Activated CD4-positive, alpha-beta T cell treated with anti-CD3 and anti-CD28 coated beads, Interleukin-2, amount 50 U/mL, for 16 hours (primary cell): ENCODE measurements at regions not wholly inside any gene's neighbourhood (a gene's known extent, or its start where the extent isn't known, plus 50 kb on each side); places are given as distances from the start of the nearest gene placed in this dataset.

Source experiments
- DNase-seq: peaks from one replicate; pipeline ENCODE4 v3.0.0-alpha.2; 2020

DNA sequence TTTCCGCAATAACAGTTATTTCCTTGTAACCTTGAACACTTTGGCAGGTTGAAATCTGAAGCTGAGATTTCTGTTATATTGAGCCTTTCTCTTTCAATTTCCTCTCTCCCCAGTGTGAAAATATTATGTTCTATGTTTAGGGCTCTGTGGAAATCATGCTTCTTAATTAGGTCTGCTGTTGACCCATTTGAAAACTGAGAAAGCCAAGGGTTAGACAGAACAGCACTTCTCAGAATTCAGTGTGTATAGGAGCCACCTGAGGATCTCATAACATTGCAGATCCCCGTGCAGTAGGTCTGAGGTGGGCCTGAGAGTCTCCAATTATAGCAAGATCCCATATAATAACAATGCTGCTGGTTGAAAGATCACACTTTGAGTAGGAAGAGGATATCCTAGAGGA, 230.2 kb upstream of the NT5C1B start:
- DNase-seq = no peak

DNA sequence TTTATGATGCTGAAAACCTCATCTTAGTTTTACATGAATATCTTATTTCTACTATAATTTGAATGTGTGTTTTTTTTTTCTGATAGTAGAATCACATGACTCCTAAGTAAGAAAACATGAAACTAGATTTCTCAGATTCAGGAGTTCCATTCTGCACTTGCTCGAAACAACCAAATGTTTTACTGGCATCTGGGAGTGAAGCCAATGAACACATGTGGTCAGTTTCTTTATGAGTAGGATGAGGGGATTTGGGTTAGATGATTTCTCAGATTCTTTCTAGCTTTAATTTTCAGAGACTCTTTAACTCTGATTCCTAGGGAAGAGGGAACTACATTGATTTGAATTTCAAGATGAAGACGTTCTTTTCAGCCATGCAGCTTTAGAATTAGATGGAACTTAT, 225.0 kb upstream of the NT5C1B start:
- no peak for DNase-seq

DNA sequence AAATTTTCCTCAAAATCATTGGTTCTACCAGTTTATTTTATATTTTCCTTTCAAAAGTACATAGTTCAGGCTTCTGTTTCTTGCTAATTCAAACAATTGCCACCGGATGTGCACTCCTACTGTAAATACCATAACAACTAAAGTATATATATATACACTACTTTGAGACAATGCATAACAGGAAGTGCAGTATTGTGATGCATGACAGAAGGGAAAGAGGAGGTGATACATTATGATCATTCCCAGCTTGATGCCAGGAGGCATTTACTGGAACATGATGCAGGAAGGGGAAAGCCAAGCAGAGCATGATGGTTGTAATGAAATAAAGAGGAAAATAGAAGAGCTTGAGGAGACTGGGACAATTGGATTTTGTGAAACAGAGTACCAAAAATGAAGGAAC, 215.2 kb upstream of the NT5C1B start:
- no peak for DNase-seq

DNA sequence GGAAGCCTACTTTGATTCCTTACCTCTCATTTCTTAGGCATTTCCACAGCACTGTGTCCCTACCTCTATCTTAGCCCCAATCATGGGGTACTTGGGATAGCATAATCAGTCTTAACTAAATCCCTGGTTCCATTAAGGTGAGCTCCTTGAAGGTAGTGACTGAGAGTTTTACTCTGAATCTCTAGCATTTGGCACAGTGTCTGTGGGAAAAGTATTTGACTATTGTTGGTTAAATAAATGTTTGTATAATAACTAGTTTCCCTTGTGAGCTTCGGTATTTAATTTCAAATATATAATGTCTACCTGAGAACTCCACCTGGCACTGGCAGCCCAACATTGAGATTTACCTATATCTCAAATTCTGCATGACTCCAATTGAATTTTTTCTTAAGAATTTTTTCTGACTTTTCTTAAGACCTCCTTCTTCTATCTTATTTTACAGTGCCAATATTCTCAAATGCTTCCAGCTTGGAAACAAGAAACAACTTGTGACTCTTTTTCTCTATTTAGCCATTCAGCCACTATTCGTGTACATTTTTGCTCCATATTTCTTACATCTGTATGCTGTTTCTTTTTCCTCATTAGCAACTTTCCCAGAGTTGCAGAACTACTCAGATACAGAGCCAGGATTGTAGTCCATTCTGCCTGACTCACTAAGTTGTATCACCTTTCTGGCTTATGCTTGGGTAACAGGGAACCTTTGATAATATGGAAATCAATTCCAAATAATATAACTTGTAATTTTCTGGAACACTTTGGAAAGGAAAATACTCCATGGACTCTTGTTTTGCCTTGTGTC, 214.0 kb upstream of the NT5C1B start:
- DNase-seq = no peak

DNA sequence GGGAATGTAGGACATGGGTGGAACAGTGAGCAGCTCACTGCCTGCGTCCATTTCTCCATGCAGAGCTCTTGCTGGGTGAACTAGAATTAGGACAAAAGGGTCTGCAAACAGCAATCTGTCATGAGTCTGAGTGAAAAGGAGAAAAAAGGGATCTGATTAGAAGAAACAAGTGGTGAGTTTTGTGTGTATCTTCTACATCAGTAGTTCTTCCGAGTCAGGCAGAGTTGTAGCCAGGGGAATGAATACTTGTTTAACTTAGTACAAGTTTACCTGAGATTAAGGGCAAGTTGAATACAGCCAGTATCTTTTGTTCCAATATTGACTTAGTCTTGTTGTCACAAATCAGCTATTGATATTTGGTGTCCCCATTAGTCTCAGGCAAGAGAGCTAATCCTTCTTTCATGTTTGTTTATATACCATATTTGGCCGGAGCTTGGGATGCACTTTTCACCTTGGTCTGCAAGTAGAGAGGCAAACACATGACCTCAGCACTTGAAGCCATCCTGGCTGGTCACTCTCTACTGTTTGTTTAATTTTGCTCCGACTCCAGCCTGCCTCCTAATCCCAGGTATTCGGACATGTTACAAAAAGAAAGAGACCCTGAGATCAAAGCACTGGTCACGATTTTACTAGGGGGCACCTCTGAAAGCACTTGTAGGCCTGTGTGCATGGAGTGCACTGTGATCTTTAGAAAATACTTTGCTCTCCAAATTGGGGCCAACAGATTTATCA, 211.0 kb upstream of the NT5C1B start:
- DNase-seq = no peak

DNA sequence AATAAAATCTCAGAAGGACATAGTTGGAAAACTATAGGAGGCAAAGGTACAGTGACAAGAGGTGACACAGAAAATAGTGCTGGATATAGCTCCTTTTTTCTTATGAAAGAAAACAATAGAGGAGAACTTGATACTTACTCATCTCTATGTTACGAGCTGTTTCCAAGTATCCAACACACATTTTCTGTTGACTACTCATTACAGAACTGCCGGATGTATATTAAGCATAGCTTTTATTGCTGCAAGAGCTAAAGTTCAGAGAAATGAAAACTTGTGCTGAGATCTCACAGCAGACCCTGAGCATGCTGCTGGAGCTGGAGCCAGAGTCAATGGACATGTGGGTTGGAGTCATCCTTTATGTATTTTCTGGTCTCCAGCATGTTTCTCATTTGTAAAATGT, 210.0 kb upstream of the NT5C1B start:
- no peak for DNase-seq

DNA sequence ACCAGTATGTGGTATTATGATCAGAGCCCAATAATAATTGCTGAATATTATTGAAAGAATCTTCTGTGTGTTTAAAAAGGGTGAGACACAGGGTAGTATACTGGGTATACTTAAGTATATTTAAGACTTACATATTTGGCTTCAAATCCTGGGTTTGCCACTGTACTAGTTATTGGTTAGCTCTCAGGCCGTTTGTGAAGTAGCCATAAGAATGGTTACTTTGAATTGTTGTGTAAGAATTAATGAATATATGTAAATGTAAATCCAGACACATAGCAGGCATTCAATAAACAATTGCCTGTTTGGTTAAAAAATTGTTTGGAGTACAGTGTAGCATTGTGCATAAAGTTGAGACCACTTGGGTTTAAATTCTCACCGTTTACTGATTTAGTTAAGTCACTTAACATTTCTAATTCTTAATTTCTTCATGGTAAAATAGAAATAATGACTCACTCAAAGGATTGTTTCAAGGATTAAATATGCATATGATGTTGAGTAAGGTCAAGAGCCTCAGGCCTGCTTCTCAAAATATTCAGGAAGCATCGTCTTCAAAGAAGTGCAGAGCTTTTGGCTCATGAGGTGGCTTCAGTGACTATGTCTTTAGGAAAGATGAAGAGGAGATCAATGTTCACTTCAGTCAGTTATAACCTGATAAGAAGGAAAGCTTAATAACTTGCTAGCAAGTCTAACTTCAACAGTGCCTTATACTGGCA, 207.9 kb upstream of the NT5C1B start:
- DNase-seq = no peak

DNA sequence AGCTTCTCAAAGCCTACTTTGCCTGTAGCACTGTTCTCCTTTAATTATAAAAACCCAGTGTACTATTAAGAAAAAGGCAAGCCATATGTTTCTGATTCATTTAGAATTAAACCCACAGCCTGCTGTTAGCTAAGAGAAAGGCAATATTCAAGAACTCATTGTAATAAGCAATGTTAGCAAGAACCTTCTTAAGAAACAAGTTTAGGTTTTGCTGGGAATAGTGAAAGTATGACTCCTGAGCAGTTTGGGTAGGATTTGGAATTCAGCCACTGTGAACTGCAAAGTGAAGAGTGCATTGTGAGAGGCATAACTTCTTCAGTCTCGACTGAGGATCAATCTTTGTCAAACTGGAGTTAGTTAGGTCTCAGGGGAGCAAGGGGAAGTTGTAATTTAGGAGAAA, 206.5 kb upstream of the NT5C1B start:
- DNase-seq = no peak

DNA sequence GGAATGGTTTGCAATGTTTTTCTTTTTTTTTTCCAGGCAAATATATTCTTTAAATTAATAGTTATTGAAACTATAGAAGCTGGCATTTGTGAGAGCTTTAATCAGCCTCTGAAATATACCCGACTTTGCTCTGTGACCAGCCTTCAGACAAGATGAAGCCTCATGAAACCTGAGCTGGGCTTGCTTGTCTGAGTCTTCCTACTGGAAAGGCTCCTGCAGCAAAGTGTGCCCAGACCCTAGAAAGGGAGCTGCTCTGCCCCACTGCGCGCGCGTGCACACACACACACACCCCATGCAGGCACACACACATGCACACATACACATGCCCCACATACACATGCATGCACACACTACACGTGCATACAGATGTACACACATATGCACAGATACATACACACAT, 203.3 kb upstream of the NT5C1B start:
- DNase-seq = no peak

DNA sequence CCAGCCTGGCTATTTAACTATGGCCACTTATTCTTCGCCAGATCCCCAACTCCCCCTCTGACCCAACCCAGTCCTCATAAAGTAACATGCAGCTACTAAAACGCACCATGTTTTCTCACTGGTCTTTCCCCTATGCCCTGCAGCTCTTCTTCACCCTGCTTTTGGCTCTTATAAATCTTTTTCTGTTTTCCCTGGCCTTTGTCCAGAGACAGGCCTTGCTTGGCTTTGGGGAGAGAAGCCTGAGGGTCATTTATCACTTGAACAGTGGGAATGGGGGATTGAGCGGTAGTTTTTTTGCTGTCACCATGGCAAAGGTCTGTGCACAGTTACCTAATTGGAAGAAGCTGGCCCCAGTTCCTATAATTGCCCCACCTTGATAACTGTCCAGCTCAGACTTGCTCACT, 202.9 kb upstream of the NT5C1B start:
- DNase-seq = no peak

DNA sequence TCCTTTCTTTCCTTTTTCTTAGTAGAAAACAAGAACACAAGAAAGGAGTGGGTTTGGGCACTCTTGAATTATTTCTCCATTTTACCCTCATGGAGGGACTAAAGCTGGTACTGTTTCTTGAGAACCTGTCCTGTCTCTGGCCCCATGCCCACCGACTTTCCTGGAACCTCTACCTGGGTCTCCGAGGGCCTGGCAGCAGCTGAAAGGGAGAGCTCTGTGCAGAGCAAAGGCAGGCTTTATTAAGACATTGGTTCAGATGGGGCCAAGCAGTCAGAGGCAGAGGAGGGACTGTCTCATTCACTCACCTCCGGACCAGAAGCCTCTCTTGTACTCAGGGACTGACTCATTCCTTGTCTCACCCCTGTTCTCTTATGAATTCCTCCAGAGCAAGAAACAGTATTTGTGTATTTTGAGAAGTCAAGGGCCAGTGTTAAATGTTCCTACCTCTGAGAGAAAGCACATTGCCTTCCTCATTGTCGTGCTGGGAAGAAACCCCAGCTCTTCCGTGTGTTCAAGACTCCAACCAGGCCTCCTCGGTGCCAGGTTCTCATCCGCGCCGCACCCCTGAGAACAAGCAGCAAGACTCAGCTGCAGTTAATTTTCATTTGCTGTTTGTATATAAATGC, 201.9 kb upstream of the NT5C1B start:
- no peak for DNase-seq

DNA sequence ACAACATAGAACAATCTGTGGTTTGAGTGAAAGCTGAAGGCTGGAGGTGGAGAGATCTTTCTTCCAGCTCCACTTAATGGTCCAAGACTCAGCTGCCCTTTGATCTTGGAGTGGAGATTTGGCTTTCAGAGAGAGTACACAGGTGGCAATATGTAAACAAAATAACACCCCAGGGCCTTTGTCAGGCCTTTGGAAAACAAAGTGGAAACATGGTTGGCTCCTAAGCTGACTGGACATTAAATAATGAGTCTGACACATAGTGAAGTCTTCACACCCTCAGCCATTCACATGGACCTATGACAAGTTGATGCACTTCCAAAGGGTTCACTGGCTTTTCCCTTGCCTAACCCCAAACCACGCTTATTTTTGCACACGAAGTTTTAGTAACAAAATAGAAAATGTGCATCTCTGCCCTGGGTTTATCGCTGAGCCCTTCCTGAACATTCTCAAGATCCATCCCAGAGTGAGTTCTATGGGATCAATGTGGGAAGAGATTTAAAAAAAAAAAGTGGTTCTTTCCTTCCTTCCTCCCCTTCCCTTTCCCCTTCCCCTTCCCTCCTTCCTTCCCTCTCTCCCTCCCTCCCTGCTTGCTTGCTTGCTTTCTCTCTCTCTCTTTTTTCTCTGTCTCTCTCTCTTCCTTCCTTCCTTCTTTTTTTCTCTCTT, 201.3 kb upstream of the NT5C1B start:
- DNase-seq = no peak

DNA sequence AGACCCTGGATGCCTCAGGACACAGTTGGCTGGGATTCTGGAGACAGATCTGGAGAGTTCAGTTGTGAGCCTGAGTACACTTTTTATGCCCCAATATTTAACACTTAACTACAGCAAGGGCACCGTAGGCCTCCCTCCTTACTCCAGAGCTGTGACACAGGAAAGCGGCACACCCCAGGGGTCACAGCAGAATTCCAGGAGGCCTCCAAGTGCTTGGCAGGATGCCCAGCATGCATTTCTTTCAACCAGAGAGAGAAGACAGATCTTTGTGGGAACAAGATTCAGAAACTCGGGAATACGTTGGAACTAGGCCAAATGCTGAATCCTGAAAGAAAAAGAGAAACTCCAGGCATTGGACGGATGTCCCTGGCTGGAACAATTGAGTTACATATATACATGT, 199.2 kb upstream of the NT5C1B start:
- DNase-seq = no peak

DNA sequence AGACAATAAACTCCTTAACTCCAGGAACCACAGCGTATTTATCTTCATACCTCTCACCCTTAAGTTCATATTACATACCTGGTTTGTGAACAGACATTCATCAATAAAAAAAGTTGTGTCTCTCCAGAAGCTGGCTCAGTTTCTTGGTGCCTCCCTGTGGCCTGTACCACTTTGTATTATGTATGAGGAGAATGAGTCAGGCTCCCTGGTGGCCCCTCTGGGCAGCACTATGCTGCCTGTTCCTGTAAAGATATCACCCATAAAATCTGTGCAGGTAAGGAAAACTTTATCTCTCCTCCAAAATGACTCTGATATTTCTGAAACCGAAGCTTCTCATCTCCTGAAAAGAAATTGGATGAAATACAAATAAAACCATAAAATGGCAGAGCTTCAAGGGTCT, 198.4 kb upstream of the NT5C1B start:
- DNase-seq = no peak

DNA sequence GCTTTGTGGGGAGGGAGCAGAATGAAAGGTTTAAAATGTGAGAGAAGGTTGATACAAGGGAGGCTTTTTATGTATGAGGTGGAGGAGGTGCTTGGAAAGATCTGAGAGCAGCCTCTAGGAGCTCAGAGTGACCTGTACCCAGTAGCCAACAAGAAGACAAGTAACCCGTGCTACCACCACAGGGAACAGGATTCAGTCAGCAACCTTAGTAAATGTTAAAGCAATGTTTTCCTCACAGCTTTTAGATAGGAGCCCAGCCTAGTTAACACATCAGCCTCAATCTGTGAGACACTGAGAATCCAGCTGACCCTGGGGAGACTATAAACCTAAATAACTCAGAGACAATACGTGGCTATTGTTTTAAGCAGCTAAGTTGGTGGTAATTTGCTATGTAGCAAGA, 194.9 kb upstream of the NT5C1B start:
- DNase-seq = no peak

DNA sequence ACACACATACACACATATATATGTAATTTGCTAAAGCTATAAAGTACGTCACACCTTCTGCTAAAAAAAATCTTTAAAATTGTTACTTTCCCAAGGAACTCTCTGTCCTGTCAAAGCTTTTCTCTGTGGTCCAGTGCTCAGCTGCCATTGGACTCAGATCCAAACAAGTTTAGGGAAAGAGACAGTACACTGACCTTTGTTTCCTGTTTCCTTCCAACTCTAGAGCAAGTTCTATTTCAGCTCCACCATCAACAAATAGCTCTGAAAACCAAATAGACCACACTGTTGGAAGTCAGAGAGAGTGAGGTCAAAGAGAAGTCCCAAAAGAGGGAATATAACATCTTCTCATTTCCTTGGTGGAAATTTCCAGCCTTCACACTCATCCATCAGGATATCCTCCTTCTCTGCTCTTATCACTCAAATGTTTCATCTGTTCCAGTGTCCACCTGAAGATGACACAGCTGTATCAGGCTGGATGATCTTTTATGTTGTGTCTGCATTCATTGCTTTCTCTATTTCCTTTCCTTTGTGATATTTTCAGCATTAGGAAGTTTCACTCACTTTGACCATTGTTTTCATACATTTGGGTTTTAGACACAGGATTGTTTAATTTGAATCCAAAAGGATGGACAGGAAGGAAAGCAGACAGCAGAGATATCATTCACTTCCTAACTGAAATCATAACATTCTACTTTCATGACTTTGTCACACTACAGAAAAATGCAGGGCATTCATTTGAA, 192.3 kb upstream of the NT5C1B start:
- no peak for DNase-seq

DNA sequence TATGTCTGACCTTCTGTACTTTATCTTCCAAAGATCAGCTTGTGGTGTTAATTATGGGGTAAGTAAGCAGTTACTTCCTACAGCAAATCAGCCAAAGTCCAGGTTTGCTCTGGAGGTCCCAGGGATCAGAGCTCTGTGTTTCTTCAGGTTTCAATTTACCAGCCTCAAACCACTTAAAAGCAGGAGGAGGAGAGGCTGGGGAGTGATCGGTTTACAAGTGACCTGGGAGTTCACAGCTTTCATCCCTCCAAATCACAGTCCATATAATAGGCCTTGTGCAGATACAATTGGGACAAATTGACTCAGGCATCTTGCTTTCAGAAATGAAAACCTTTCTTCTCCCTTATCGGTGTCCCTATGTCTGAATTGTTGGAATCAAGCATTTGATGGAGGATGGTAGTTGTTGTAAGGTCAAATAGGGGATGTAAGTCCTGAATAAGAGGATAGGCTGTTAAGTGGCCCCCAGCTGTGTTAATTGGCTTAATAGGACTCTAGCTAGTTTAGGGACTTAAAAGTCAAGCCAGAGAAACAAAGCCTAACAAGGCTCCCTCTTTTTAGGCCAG, 188.0 kb upstream of the NT5C1B start:
- no peak for DNase-seq

DNA sequence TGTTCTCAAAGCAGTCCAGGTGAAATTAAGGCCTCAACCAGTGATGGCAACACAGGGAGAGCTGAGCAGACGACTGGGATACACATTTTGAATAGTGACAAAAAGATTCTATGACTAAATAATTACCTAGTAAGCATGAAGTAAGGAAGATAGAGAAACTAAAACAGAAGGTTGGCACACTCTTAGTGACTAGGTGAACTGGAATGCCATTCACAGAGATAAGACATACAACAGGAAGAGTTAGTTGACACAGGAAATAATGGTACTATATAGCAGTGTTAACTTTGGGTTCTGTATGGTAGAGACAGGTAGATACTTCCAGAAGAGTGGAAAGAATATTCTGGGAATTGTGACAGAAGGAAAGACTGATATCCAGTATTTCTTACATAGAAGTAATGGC, 181.8 kb upstream of the NT5C1B start:
- no peak for DNase-seq

DNA sequence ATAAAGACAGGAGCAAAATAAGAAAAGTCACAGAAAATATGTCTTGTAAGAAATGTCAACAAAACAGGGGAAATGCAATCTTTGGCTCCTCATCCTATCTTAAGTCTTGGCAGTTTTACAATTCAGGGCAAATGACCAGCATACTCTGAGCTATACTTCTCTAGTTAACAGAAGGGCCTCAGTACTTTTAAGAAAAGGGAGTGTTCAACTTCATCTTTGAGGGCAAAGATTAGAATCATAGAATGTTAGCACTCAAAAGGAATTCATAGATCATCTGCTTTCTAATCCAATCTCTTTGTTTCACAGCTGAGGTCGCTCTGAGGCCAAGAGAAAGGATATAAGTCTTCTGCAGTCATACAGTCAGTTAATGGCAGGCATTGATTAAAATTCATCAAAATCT, 174.0 kb upstream of the NT5C1B start:
- no peak for DNase-seq

DNA sequence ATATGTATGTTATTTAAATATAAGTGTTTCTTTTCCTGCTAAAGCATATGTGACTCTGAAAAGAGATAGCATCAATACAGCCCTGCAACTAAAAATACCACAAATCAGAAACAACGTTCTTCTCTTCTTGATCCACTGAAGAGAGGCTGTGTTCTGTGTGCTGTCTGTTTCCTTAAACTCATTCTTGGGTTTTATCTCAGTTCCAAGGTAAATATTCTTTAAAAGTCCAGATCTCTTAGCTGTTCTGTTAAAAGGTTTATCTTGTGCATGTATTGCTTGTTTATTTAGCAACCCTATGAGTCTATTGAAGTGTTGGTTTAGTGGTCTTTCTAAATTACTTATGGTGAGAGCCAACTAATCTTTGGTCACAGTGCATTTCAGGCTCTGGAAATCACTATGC, 173.3 kb upstream of the NT5C1B start:
- no peak for DNase-seq

DNA sequence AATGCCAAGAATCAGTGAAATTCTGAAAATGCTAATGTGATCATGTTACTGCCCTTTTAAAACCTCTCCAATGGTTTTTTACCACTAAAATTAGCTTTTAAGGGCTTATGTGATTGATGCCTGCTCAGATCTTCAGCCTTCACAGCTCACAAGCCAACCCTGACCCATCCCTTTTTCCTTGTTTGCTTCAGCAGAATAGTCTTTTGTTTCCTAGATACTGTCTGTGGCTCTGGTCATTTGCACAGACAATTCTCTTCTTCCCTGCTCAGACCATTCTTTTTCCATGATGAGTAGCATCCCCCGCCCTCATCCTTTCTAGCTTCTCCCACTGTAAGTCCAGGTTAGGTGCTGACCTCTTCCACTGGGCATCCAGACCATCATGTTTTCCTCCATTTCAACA, 164.9 kb upstream of the NT5C1B start:
- DNase-seq = no peak

DNA sequence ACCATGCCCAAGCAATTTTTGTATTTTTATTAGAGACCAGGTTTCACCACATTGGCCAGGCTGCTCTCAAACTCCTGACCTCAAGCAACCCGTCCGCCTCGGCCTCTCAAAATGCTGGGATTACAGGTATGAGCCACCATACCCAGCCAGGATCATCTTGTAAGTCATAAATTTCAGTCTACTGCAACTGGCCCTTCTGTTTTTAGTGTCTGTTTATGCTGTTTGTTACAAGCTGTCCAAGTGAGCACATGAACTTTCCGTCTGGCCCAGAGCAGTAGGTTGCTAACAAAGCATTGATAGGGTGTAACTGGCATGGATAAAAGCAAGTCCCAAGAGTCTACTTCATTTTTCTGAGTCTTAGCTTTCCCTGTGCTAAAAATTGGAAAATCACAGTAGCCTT, 164.4 kb upstream of the NT5C1B start:
- no peak for DNase-seq
